T-helper 1 cell treated with Interleukin-12 subunit alpha and Interleukin-12 subunit beta and Interleukin-4 antibody, amounts not matched to agents 30 ng/mL and 1 ng/mL, for 36 hours (primary cell): ENCODE measurements at regions not wholly inside any gene's neighbourhood (a gene's known extent, or its start where the extent isn't known, plus 50 kb on each side); places are given as distances from the start of the nearest gene placed in this dataset.

Experiments
- intact Hi-C: fragments of 100-400 bp; cut with micrococcal nuclease; formaldehyde crosslinking; loops from one replicate; pipeline ENCODE4 v1.15.1; 2024

DNA sequence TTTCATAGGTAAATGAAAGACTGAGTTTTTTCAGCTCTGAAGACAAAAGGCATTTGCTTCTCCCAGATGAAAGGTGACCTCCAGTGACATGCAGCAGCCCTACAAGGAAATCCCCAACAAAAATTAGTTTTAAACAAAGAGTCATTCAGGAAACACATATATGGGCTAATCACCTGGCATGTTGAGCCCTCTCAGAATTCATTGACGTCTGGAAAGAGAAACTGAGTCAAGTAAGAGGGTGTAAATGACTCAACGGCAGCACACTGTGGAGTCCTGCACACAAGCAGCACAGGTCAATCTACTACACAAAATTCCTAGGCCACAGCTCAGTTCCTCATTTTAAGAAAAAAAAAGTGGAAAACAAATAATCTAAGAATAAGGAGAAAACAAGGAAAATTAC, 592.3 kb downstream of the EPHA7 start:
- intact Hi-C loops: no loop called here

DNA sequence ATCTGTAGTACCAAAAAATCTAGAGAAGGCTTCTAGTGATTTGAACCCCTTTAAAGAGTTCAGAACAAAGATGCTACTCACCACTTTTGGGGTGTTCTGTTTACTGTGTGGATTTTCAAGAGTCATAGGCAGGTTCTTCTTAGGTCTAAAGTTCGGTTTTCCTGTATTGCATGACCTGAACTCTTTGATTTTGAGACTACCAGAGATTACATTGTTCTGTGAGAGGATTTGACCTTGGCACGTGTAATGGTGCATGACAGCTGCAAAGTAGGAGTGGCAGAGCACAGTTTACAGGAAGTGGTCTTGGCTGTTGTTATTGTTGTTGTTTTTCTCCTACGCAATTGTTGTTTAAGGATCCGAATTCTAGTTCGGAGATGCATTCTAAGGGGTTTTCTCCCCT, 592.7 kb downstream of the EPHA7 start:
- intact Hi-C loops: no loop called here

DNA sequence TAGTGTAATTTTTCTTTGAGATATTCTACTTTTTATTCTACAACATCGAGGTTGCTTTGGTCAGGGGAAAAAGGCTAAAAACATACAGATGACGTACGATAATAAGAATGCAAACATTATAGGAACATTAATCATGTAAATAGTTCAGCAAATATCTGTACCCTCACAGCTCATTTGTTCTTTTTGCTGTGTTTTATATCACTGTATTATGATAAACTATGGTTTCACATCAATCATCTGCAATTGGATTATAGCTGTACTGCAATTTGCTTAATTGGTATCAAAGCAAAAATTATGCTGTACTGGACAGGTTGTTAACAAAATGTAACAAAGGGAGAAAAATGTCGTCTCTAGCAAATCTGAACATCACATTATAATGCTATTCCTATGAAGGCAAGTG, 597.1 kb downstream of the EPHA7 start:
- intact Hi-C loops: no loop called here

GRCh38 chr6:92820601-92821000, 598.8 kb downstream of the EPHA7 start:
- intact Hi-C loops: no loop called here

DNA sequence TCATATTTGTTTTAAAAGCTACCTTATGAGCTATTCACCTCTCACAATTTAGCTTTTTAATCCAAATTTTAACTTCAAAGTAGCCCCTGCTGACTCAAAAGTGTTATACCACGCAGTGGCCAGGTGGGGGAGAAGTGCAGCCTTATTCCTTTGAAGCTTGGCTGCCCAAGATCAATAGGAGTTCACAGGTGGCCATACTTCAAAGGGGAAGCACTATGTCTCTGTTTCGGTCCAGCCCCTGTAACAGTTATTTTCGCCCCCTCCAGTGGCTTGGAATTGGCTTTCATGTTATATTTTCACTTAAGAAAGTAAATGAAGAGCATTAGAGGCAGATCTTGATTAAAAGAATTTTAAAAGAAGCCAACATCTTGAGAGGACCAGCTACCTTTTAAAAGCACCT, 608.4 kb downstream of the EPHA7 start:
- intact Hi-C loops: no loop called here

GRCh38 chr6:92806254-92806653, 613.1 kb downstream of the EPHA7 start:
- intact Hi-C loops: no loop called here

DNA sequence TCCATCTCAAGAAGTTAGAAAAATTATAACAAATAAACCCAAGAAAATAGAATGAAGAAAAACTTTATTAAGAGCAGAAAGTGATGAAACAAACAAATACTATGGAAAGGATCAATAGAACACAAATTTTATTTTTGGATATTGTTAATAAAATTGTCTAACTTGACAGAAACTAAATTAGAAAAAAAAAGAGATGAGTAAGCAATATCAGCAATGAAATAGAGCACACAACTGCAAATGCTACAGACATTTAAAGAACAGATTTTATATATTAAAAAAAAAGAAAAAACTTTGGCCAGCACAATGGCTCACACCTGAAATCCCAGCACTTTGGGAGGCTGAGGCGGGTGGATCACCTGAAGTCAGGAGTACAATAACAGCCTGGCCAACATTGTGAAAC, 628.0 kb downstream of the EPHA7 start:
- intact Hi-C loops: no loop called here

DNA sequence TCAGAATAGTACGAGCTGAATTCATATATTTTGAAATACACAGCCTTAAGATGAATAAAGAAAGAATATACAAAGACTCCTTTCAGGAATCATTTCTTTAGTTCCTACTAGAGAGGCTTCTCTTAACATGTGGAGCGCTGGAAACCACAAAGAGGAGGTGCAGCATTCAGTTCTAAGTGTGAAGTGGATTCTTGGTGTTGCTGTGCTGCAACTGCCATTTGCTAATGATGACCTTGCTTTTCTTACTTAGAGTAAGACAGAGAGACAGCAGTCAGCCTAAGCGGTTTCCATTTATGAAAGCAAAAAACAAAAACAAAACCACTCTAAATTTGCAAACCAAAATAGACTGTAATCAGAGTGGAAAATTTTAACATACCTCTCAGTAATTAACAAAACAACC, 629.0 kb downstream of the EPHA7 start:
- intact Hi-C loops: no loop called here

DNA sequence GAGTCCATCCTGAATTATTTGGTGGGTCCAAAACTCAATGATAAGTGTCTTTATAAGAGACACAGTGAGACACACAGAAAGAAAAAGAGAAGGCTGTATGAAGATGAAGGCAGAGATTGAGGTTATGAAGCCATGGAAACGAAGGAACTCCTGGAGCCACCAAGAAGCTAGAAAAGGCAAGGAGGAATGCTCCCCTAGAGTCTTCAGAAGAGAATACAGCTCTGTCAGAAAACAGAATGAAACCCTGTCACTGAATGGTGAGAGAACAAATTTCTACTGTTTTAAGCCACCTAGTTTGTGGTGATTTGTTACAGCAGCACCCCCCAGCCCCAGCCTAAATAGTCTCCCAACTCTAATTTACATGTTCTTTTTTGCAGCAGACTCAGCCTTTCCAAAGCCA, 635.1 kb downstream of the EPHA7 start:
- intact Hi-C loops: no loop called here

- intact Hi-C loops: no loop called here
Measured at GRCh38 chr6:92779746-92780145, 639.6 kb downstream of the EPHA7 start.

DNA sequence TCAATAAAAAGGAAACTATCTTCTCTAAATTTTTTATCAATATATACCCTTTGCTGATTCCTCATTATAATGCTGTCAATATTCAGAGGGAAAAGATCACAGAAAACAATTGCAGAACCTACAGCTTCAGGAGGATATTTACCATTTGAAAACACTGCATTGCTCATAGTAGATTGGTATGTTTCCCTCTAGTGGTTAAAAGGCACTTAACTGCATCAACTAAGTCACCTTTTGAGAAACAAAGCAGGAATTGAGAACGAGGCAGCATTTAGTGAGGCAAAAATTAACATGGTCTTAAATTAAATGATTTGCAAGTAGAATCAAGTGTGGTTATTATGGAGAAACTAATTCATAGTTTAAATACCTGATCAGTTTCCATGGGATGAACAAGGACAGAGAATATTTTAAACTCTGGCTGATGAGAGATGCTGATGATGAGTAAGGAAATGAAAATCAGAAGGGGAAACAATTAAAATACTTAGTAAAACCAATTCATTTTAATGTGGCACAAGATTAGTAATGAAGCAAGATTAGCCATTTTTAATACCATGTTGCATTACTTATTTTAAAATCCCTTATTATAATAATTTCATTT, 642.1 kb downstream of the EPHA7 start:
- intact Hi-C loops: no loop called here

DNA sequence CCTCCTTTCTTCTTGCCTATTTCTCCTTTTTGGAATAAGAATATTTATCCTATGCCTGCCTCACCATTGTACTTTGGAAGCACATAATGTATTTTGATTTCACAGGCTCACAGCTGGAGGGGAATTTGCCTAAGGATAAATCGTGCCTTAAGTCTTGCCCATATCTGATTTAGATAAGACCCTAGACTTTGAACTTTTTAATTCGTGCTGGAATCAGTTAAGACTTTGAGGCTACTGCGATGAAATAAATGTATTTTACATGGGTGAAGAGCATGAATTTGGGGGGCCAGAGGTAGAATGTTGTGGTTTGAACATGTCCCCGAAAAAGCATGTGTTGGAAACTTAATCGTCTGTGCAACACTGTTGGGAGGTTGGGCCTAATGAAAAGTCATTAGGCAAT, 648.8 kb downstream of the EPHA7 start:
- intact Hi-C loops: no loop called here

DNA sequence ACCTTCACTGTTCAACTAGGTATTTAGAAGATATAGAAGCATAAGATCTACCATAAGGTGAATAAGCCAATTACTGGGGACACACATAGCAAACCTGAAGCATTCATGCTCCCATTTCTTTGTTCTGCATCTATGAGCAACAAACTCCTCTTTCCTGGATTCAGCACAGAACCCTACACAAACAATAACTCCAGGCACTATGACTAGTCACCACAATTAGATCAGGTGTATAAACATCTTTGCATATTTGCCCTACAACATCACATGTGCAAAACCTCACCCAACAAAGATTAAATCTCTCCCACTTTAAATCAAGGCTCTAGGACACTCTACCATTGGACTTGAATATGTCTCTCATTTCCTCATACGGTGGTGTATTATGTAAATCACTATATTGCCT, 652.3 kb downstream of the EPHA7 start:
- intact Hi-C loops: no loop called here

GRCh38 chr6:92763680-92764079, 655.7 kb downstream of the EPHA7 start:
- intact Hi-C loops: no loop called here

GRCh38 chr6:92763274-92763584, 656.1 kb downstream of the EPHA7 start:
- intact Hi-C loops: no loop called here

DNA sequence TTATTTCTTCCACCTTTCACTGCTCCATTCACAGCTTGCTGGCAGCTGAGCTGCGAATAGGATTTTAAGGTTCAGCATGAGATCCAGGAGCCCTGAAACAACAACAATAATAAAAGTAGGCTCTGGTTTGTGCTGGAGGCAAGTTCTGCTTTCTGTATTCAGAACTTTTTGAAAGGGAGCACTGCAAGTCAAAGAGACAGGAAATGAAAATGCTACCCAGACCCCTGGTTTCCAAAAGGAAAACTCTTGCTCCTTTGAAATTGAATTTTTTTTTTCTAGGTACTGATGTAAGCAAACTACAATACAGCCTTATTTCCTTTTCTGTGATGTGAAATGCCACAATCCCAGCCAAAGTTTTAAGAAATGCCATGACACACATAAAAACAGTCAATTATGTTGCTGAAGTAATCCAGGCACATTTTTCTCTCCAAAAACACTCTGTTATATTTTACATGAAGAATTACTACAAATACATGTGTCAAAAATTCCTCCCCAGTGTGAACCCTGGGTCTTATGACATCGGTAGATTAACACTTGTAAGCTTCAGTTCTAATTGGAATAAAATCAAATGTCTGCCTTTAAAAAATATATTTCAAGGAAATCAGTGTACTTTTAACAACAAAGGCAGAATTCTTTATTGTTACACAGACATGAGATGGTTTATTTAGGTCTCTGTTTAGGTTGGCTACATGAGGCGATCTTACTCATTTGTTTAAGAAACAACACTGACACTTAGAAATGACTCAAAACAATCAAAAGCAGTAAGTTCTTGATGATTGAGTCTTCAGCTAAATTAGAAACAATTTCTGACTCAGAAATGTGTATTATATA, 656.7 kb downstream of the EPHA7 start:
- intact Hi-C loops: no loop called here

DNA sequence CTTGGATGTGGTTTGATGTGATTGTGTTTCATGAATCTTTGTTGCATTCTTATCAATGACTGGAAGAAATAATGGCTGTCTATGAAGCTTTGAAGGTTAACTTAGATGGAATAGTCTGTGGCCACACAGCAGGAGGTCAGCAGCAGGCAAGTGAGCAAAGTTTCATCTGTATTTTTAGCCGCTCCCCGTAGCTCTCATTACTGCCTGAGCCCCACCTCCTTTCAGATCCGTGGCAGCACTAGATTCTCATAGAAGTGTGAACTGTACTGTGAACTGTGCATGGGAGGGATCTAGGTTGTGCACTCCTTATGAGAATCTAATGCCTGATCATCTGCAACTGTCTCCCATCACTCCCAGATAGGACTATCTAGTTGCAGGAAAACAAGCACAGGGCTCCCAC, 660.2 kb downstream of the EPHA7 start:
- intact Hi-C loops: no loop called here

DNA sequence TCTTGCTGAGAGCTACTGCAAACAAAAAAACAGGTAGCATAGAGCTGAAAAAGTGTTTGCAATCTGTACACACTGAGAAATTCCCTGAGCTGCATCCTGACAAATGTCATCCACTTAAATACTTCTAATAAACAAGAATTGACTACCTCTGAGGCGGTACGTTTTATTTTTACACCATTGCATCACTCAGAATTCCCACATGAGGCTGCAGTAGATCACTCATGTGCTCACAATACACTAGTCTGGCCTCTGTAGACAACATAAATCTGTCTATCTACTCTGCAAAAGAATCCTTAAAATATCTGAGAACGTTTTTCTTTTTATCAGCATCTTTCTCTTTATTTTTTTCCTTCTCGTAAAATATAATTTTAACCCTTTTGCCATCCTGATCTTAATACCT, 661.4 kb downstream of the EPHA7 start:
- intact Hi-C loops: no loop called here

GRCh38 chr6:92756912-92757311, 662.4 kb downstream of the EPHA7 start:
- intact Hi-C loops: no loop called here

DNA sequence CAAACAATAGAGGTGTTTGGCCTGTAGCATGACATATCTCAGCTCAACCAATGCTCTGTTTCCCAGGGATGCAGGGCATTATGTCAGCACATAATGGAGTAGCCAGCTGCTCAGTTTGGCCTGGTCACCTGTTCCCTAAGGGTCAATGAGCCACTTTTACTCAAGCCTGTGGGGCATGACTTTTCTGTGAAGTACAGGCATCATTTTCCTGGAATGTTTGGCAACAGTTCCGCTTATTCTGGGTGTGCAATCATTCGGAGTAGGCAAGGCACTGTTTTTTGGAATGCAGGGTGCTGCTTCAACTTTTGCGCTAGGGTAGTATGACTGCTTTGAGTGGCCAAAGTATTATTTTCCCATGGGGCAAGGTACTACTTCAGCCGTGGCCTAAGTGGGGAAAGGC, 665.4 kb downstream of the EPHA7 start:
- intact Hi-C loops: no loop called here

DNA sequence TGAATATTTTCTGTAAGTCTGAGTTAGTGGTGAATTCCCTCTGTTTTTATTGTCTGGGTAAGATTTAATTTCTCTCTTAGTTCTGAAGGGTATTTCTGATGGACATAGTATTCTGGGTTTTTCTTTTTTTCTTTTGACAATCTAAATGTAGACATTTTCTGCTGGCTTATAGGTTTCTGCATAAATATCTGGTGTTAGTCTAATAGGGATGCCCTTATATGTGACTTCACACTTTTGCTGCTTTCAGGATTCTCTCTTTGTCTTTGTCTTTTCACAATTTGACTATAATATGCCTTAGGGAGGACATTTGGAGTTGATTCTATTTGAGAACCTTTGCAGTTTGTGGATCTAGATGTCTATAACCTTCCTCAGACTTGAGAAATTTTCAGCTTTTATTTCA, 667.2 kb downstream of the EPHA7 start:
- intact Hi-C loops: no loop called here

DNA sequence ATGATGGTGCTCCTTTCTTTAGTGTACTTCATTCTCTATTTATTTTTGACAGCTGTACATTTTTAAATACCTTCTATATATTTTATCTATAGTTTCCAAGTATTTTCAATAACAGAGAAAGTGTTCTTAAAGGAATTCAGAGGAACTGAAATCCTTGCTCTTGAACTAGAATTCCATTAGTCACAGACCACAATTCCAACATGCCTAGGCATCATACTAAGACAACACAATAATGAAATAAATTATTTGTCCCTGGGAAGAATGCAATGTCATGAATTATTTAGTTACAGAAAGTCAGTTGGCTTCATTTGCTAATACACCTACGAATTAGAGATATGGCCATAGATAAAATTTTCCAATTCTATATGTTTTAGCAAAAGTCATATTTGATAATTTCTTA, 671.2 kb downstream of the EPHA7 start:
- intact Hi-C loops: no loop called here

DNA sequence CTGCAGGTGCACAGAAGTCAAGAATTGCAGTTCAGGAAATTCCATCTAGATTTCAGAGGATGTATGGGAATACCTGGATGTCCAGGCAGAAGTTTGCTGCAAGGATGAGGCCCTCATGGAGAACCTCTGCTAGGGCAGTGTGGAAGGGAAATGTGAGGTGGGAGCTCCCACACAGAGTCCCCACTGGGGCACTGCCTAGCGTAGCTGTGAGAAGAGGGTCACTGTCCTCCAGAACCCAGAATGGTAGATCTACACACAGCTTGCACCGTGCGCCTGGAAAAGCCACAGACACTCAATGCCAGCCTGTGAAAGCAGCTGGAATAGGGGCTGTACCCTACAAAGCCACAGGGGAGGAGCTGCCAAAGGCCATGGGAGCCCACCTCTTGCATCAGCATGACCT, 681.4 kb downstream of the EPHA7 start:
- intact Hi-C loops: no loop called here
